Colonic mucosa (tissue), 4 donors: ENCODE measurements at regions not wholly inside any gene's neighbourhood (a gene's known extent, or its start where the extent isn't known, plus 50 kb on each side); places are given as distances from the start of the nearest gene placed in this dataset.

Experiments used
- DNase-seq: peaks from one replicate; pipeline ENCODE4 v3.0.0-alpha.2; 2020
- H3K27ac ChIP-seq: fragments of 200-600 bp; one replicate; pipeline ENCODE4 v1.8.0; 2021
- H3K27me3 ChIP-seq: fragments of 200-600 bp; one replicate; pipeline ENCODE4 v1.8.0; 2021
- H3K36me3 ChIP-seq: fragments of 200-600 bp; one replicate; pipeline ENCODE4 v1.8.0; 2021
- H3K4me1 ChIP-seq: fragments of 200-600 bp; one replicate; pipeline ENCODE4 v1.8.0; 2021; ENCODE audit warnings: mild to moderate bottlenecking
- H3K4me3 ChIP-seq: fragments of 200-600 bp; one replicate; pipeline ENCODE4 v1.8.0; 2021
- H3K9ac ChIP-seq, 2 donors: one replicate each; pipeline ENCODE4 v1.7.0; 2013; ENCODE audit warnings: control low read depth in 2 of 2, low read depth in 2 of 2, low read length in 2 of 2
- H3K9me3 ChIP-seq: fragments of 200-600 bp; one replicate; pipeline ENCODE4 v1.8.0; 2021
- CTCF ChIP-seq: fragments of 200-600 bp; IDR thresholded peaks from one replicate; pipeline ENCODE4 v1.8.0; 2022; ENCODE audit warnings: antibody characterized with exemption, mild to moderate bottlenecking
- intact Hi-C: fragments of 100-400 bp; cut with DNase I; formaldehyde crosslinking; loops from one replicate; pipeline ENCODE4 v1.14.1; 2022
- donor health status: healthy.
- donor health status: DM: no; HTN: no; CAD: no.
- donor health status: DM: no; HTN: no; CAD: no.

- H3K9me3 ChIP-seq: no peaks in the 10 kb centered on the region
- H3K4me3 ChIP-seq: no peak overlapping the region
- no peaks in the 10 kb centered on the region for H3K4me1 ChIP-seq
- no peaks in the 10 kb centered on the region for H3K36me3 ChIP-seq
- DNase-seq: no peak
- intact Hi-C loops: no loop called here
- no peak for TF ChIP-seq CTCF
- no peak overlapping the region for H3K9ac ChIP-seq
- H3K27me3 ChIP-seq: no peaks in the 10 kb centered on the region
- H3K27ac ChIP-seq: no peak overlapping the region
Observed at GRCh38 chr18:77560341-77560992, 310.8 kb downstream of the GALR1 start.

GRCh38 chr18:77566604-77567003 lies 317.0 kb downstream of the GALR1 start:
- no peaks in the 10 kb centered on the region for H3K36me3 ChIP-seq
- no peak overlapping the region for H3K4me3 ChIP-seq
- no peak overlapping the region for H3K27ac ChIP-seq
- no peaks in the 10 kb centered on the region for H3K9me3 ChIP-seq
- intact Hi-C loops: no loop called here
- DNase-seq: no peak
- no peak overlapping the region for H3K9ac ChIP-seq
- no peaks in the 10 kb centered on the region for H3K27me3 ChIP-seq
- no peaks in the 10 kb centered on the region for H3K4me1 ChIP-seq
- TF ChIP-seq CTCF: no peak

GRCh38 chr18:77567205-77567604 lies 317.6 kb downstream of the GALR1 start:
- intact Hi-C loops: no loop called here
- H3K27me3 ChIP-seq: no peaks in the 10 kb centered on the region
- H3K9ac ChIP-seq: no peak overlapping the region
- H3K27ac ChIP-seq: no peak overlapping the region
- TF ChIP-seq CTCF: no peak
- no peaks in the 10 kb centered on the region for H3K9me3 ChIP-seq
- H3K4me3 ChIP-seq: no peak overlapping the region
- no peak for DNase-seq
- no peaks in the 10 kb centered on the region for H3K36me3 ChIP-seq
- H3K4me1 ChIP-seq: no peaks in the 10 kb centered on the region

- no peaks in the 10 kb centered on the region for H3K4me1 ChIP-seq
- no peak overlapping the region for H3K4me3 ChIP-seq
- H3K27me3 ChIP-seq: no peaks in the 10 kb centered on the region
- no peaks in the 10 kb centered on the region for H3K9me3 ChIP-seq
- no peak for DNase-seq
- H3K36me3 ChIP-seq: no peaks in the 10 kb centered on the region
- TF ChIP-seq CTCF: no peak
- intact Hi-C loops: no loop called here
- H3K27ac ChIP-seq: no peak overlapping the region
- H3K9ac ChIP-seq: no peak overlapping the region
Observed at GRCh38 chr18:77571743-77572142, 322.1 kb downstream of the GALR1 start.

- no peaks in the 10 kb centered on the region for H3K27me3 ChIP-seq
- no peaks in the 10 kb centered on the region for H3K36me3 ChIP-seq
- no peak overlapping the region for H3K9ac ChIP-seq
- H3K27ac ChIP-seq: no peak overlapping the region
- no peaks in the 10 kb centered on the region for H3K4me1 ChIP-seq
- no peaks in the 10 kb centered on the region for H3K9me3 ChIP-seq
- no peak for DNase-seq
- no peak for TF ChIP-seq CTCF
- H3K4me3 ChIP-seq: no peak overlapping the region
- intact Hi-C loops: no loop called here
Observed at GRCh38 chr18:77572537-77572936, 322.9 kb downstream of the GALR1 start.
